ENCODE measurements at regions not wholly inside any gene's neighbourhood (a gene's known extent, or its start where the extent isn't known, plus 50 kb on each side); places are given as distances from the start of the nearest gene placed in this dataset.
A peak's percentile ranks its signal among the peaks of the same experiment; 100 is the strongest.

DNA sequence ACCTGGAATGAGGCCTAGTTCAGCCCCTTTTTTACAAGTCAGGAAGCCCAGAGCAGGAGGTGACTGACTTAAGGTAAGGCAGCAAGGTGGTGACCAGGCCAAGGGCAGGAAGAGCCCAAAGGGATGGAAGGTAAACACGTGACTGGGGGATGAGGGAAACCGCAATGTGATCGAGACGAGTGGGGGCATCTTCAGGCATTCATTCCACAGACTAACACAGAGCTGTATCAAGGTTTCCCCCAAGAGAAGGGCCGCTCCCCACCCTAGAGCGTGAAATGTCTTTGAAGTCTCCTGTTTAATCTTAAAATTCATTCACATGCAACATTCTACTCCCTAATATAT, 76.3 kb upstream of the PIM1 start:
- TF ChIP-seq, protein P1, sequence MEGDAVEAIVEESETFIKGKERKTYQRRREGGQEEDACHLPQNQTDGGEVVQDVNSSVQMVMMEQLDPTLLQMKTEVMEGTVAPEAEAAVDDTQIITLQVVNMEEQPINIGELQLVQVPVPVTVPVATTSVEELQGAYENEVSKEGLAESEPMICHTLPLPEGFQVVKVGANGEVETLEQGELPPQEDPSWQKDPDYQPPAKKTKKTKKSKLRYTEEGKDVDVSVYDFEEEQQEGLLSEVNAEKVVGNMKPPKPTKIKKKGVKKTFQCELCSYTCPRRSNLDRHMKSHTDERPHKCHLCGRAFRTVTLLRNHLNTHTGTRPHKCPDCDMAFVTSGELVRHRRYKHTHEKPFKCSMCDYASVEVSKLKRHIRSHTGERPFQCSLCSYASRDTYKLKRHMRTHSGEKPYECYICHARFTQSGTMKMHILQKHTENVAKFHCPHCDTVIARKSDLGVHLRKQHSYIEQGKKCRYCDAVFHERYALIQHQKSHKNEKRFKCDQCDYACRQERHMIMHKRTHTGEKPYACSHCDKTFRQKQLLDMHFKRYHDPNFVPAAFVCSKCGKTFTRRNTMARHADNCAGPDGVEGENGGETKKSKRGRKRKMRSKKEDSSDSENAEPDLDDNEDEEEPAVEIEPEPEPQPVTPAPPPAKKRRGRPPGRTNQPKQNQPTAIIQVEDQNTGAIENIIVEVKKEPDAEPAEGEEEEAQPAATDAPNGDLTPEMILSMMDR (conservative IDR thresholded peaks at IDR 0.05; ENCODE audit: low read length), result no peak
- no peak for TF ChIP-seq EZH2phosphoT487 (IDR thresholded peaks at IDR 0.05; ENCODE audit: borderline replicate concordance)
- no peaks in the 10 kb centered on the region for H4K20me1 ChIP-seq (ENCODE audit: insufficient read depth, low read length, poor library complexity, severe bottlenecking)
- H3K4me3 ChIP-seq (ENCODE audit: low read length, poor library complexity, severe bottlenecking), result no peak overlapping the region
- no peaks in the 10 kb centered on the region for H3K27me3 ChIP-seq (ENCODE audit: insufficient read depth, low read length, poor library complexity, severe bottlenecking)
- H3K4me2 ChIP-seq (ENCODE audit: low read depth, low read length, poor library complexity, severe bottlenecking), result no peak overlapping the region
- no peaks in the 10 kb centered on the region for H3K79me2 ChIP-seq (ENCODE audit: insufficient read depth, low read length)
- no peaks in the 10 kb centered on the region for H3F3A ChIP-seq (ENCODE audit: low read depth)
- peaks cover 13% of the 10 kb centered on the region for H3K4me1 ChIP-seq (ENCODE audit: insufficient read depth, low read length, poor library complexity, severe bottlenecking)
- peak overlapping the region; percentile 41 for H2AFZ ChIP-seq (ENCODE audit: low read length)
- H3K9me3 ChIP-seq (ENCODE audit: insufficient read depth, low read depth, low read length), result no peaks in the 10 kb centered on the region
- H3K9ac ChIP-seq (ENCODE audit: low read depth, low read length, poor library complexity, severe bottlenecking), result no peak overlapping the region
- H3K9me2 ChIP-seq (replicated peaks; ENCODE audit: low read depth, low read length), result no peaks in the 10 kb centered on the region
- no peaks in the 10 kb centered on the region for H3K36me3 ChIP-seq (ENCODE audit: insufficient read depth, low read length)

DNA sequence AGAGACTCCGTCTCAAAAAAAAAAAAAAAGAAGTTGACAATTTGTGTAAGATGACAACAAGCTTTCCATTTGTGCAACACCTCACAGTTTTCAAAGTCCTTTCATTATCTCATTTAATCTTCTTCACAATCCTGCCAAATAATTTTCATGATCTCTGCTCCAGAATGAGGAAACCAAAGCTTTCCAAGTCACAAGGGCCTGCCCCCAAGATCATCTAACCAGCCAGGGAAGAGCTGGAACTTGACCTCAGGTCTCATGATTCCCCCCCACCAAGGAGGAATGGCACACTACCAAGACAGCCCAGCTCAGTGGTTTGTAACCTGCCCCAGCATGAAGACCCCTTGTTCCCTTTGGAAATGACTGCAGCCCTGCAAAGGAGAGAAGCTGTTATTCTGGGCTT, 74.0 kb upstream of the PIM1 start:
- Histone ChIP-seq H3K9me3 (ENCODE audit: insufficient read depth, low read depth, low read length) (no peaks in the 10 kb centered on the region), H3K36me3 (ENCODE audit: insufficient read depth, low read length) (no peaks in the 10 kb centered on the region)

DNA sequence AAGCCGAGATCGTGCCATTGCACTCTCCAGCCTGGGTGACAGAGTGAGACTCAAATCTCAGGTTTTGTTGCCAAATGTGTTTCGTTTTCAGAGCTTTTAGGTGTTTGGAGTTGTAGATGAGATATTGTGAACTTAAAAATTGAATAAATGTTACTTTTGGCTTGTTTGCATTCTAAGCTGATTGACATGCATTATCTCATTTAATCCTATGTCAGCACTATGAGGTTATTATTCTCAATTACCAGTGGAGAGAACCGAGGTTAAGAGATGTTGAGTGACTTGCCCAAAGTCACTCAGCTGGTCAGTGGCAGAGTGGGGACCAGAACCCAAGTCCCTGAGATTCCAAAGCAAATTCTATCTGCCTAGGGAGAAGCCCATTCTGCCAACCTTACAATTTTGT, 72.6 kb upstream of the PIM1 start:
- Histone ChIP-seq H3F3A (ENCODE audit: low read depth) (no peaks in the 10 kb centered on the region), H3K79me2 (ENCODE audit: insufficient read depth, low read length) (no peaks in the 10 kb centered on the region), H3K36me3 (ENCODE audit: insufficient read depth, low read length) (no peaks in the 10 kb centered on the region), H3K9me2 (replicated peaks; ENCODE audit: low read depth, low read length) (no peaks in the 10 kb centered on the region), H3K9ac (ENCODE audit: low read depth, low read length, poor library complexity, severe bottlenecking) (no peak overlapping the region), H3K4me3 (ENCODE audit: low read length, poor library complexity, severe bottlenecking) (no peak overlapping the region), H4K20me1 (ENCODE audit: insufficient read depth, low read length, poor library complexity, severe bottlenecking) (no peaks in the 10 kb centered on the region), H3K27me3 (ENCODE audit: insufficient read depth, low read length, poor library complexity, severe bottlenecking) (no peaks in the 10 kb centered on the region), H2AFZ (ENCODE audit: low read length) (no peak overlapping the region), H3K9me3 (ENCODE audit: insufficient read depth, low read depth, low read length) (no peaks in the 10 kb centered on the region), H3K4me2 (ENCODE audit: low read depth, low read length, poor library complexity, severe bottlenecking) (no peak overlapping the region), H3K4me1 (ENCODE audit: insufficient read depth, low read length, poor library complexity, severe bottlenecking) (peaks cover 20% of the 10 kb centered on the region)
- no peak for TF ChIP-seq EZH2phosphoT487 (IDR thresholded peaks at IDR 0.05; ENCODE audit: borderline replicate concordance)
- TF ChIP-seq, protein P1 (conservative IDR thresholded peaks at IDR 0.05; ENCODE audit: low read length), result no peak

More for the DNA sequence above, 74.0 kb upstream of the PIM1 start:
- no peaks in the 10 kb centered on the region for H3K79me2 ChIP-seq (ENCODE audit: insufficient read depth, low read length)
- H3K4me3 ChIP-seq (ENCODE audit: low read length, poor library complexity, severe bottlenecking), result no peak overlapping the region
- no peak overlapping the region for H3K9ac ChIP-seq (ENCODE audit: low read depth, low read length, poor library complexity, severe bottlenecking)
- no peaks in the 10 kb centered on the region for H3F3A ChIP-seq (ENCODE audit: low read depth)
- TF ChIP-seq, protein P1 (conservative IDR thresholded peaks at IDR 0.05; ENCODE audit: low read length), result no peak
- no peak for TF ChIP-seq EZH2phosphoT487 (IDR thresholded peaks at IDR 0.05; ENCODE audit: borderline replicate concordance)
- no peaks in the 10 kb centered on the region for H3K9me2 ChIP-seq (replicated peaks; ENCODE audit: low read depth, low read length)
- peaks cover 13% of the 10 kb centered on the region for H3K4me1 ChIP-seq (ENCODE audit: insufficient read depth, low read length, poor library complexity, severe bottlenecking)
- H3K27me3 ChIP-seq (ENCODE audit: insufficient read depth, low read length, poor library complexity, severe bottlenecking), result no peaks in the 10 kb centered on the region
- H3K4me2 ChIP-seq (ENCODE audit: low read depth, low read length, poor library complexity, severe bottlenecking), result no peak overlapping the region
- no peak overlapping the region for H2AFZ ChIP-seq (ENCODE audit: low read length)
- H4K20me1 ChIP-seq (ENCODE audit: insufficient read depth, low read length, poor library complexity, severe bottlenecking), result no peaks in the 10 kb centered on the region

Measured in Loucy (cell line).